Ishikawa (cell line): ENCODE measurements at regions not wholly inside any gene's neighbourhood (a gene's known extent, or its start where the extent isn't known, plus 50 kb on each side); places are given as distances from the start of the nearest gene placed in this dataset.

Source experiments
- EGR1 ChIP-seq: IDR thresholded peaks from 2 replicates; pipeline ENCODE4 v1.6.1; 2012
- TAF1 ChIP-seq: IDR thresholded peaks from 2 replicates; pipeline ENCODE4 v1.6.1; 2012; ENCODE audit warnings: low read depth, mild to moderate bottlenecking
- TCF12 ChIP-seq: IDR thresholded peaks from 2 replicates; pipeline ENCODE4 v1.6.1; 2012; ENCODE audit warnings: low read depth
- TEAD4 ChIP-seq: IDR thresholded peaks from 2 replicates; pipeline ENCODE4 v1.6.1; 2012
- USF1 ChIP-seq: IDR thresholded peaks from 2 replicates; pipeline ENCODE4 v1.6.1; 2012

- TF ChIP-seq TAF1 = no peak
- TF ChIP-seq USF1 = no peak
- TF ChIP-seq TCF12 = no peak
- TF ChIP-seq EGR1 = no peak
- no peak for TF ChIP-seq TEAD4
These were observed 224.3 kb upstream of the C11orf87 start for GRCh38 chr11:109197656-109198055.
